ENCODE measurements at regions not wholly inside any gene's neighbourhood (a gene's known extent, or its start where the extent isn't known, plus 50 kb on each side); places are given as distances from the start of the nearest gene placed in this dataset.

DNA sequence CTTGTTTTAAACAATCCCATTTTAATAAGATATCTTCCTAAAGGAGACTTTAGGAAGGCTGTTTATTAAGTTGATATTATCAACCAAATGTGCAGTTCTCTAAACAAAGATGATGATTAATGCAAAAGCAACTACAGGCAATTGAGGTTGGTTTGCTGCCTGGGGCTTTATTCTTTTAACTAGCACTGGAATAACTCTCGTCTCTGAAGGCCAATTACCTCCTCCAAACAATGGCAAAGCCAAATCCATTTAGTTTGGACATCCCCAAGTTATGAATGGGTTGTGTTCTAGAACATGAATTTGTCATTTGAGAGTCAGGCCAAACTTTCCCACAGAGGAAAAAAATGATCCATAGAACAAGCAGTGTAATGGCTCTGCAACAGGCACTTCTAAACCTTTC is 114.1 kb downstream of the SLC16A9 start:
- Histone ChIP-seq H3K27me3 (ENCODE audit: control insufficient read depth in 2 of 2, insufficient read depth in 2 of 2, low read length in 2 of 2) (no peaks in the 10 kb centered on the region), H3K9me3 (replicated peaks; ENCODE audit: control insufficient read depth, insufficient read depth, low read depth, low read length) (no peaks in the 10 kb centered on the region), H3K4me3 (no peak overlapping the region), H3K79me2 (ENCODE audit: control insufficient read depth, insufficient read depth, low read length) (no peaks in the 10 kb centered on the region), H3K9me1 (ENCODE audit: control insufficient read depth, insufficient read depth, low read length) (no peaks in the 10 kb centered on the region), H2AFZ (ENCODE audit: low read depth, low read length) (no peak overlapping the region), H3K4me1 (replicated peaks in 1 of 2; ENCODE audit: control insufficient read depth in 2 of 2, insufficient read depth in 2 of 2, low read length in 2 of 2) (no peaks in the 10 kb centered on the region), H3K36me3 (ENCODE audit: control insufficient read depth, insufficient read depth, low read length) (no peaks in the 10 kb centered on the region), H3K9ac (ENCODE audit: insufficient read depth in 1 of 2, low read depth in 2 of 2, low read length in 2 of 2) (no peak overlapping the region), H3K27ac (ENCODE audit: extremely low read depth, low read depth, low read length) (no peak overlapping the region), H3K4me2 (ENCODE audit: insufficient read depth, low read length) (no peak overlapping the region), H4K20me1 (replicated peaks; ENCODE audit: control insufficient read depth, insufficient read depth, low read length) (no peaks in the 10 kb centered on the region; the same call in 1 of the 2 replicates)
- POLR2A ChIA-PET = no interaction called here
- CTCF ChIA-PET (ENCODE audit: low intra/inter-chr PET ratio) = no interaction called here
- FAIRE-seq = no peak
- DNase-seq (ENCODE audit: extremely low read depth in 1 of 4, low spot score in 3 of 4) = no peak
- no peak for ATAC-seq
- no TSS peak for BruUV-seq (replicated peaks)
- intact Hi-C loops (cut with micrococcal nuclease) (no loop called here), in situ Hi-C loops (cut with MboI) (no loop called here)
- WGBS (ENCODE audit: insufficient coverage, low coverage, missing lambda C conversion rate) = 0% methylated on average over 1 of the region's 1 CpG
- no peak for TF ChIP-seq ATF1 (CRISPR knock-in tag; IDR thresholded peaks at IDR 0.05)
- no peak for TF ChIP-seq ATF1 (tag; IDR thresholded peaks at IDR 0.05)
- TF ChIP-seq BDP1 (IDR thresholded peaks at IDR 0.05; ENCODE audit: insufficient read depth, insufficient read length) = no peak
- TF ChIP-seq CEBPG (CRISPR knock-in tag; IDR thresholded peaks at IDR 0.05) = no peak
- TF ChIP-seq CEBPG (tag; conservative IDR thresholded peaks at IDR 0.05 in 1 of 2, IDR thresholded peaks at IDR 0.05 in 1 of 2) = no peak
- no peak for TF ChIP-seq ETV5 (CRISPR knock-in tag; IDR thresholded peaks at IDR 0.05; ENCODE audit: low read depth)
- TF ChIP-seq SLC30A9 (CRISPR knock-in tag; IDR thresholded peaks at IDR 0.05) = no peak

DNA sequence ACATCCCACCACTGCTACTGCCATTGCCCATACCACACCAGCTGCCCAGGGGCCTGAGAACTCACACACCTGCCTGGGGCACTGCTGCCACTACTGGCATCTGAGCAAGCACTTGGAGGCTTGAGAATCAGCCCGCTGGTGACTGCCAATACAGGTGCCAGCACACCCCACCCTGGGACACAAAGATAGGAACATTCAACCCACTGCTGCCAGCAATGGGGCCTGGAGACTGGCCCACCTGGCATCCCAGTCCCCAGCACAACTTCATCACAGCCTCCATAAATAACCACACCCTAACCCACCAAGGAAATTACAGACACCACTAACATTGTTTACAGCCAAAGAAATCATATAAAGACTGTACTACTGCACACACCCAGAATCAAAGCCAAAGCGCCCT is 115.9 kb downstream of the SLC16A9 start:
- H3K79me2 ChIP-seq (ENCODE audit: control insufficient read depth, insufficient read depth, low read length) = no peaks in the 10 kb centered on the region
- WGBS (ENCODE audit: insufficient coverage, low coverage, missing lambda C conversion rate) = 0% methylated on average over 2 of the region's 2 CpGs
- H3K4me3 ChIP-seq = no peak overlapping the region
- no peaks in the 10 kb centered on the region for H3K9me3 ChIP-seq (replicated peaks; ENCODE audit: control insufficient read depth, insufficient read depth, low read depth, low read length)
- ATAC-seq = no peak
- no peaks in the 10 kb centered on the region; the same call in 1 of the 2 replicates for H4K20me1 ChIP-seq (replicated peaks; ENCODE audit: control insufficient read depth, insufficient read depth, low read length)
- no peak for DNase-seq (ENCODE audit: extremely low read depth in 1 of 4, low spot score in 3 of 4)
- no peak overlapping the region for H3K4me2 ChIP-seq (ENCODE audit: insufficient read depth, low read length)
- ChIA-PET POLR2A (no interaction called here), CTCF (ENCODE audit: low intra/inter-chr PET ratio) (no interaction called here)
- no peaks in the 10 kb centered on the region for H3K9me1 ChIP-seq (ENCODE audit: control insufficient read depth, insufficient read depth, low read length)
- H3K9ac ChIP-seq (ENCODE audit: insufficient read depth in 1 of 2, low read depth in 2 of 2, low read length in 2 of 2) = no peak overlapping the region
- no peak for TF ChIP-seq HDAC1 (IDR thresholded peaks at IDR 0.05)
- TF ChIP-seq, protein P1, sequence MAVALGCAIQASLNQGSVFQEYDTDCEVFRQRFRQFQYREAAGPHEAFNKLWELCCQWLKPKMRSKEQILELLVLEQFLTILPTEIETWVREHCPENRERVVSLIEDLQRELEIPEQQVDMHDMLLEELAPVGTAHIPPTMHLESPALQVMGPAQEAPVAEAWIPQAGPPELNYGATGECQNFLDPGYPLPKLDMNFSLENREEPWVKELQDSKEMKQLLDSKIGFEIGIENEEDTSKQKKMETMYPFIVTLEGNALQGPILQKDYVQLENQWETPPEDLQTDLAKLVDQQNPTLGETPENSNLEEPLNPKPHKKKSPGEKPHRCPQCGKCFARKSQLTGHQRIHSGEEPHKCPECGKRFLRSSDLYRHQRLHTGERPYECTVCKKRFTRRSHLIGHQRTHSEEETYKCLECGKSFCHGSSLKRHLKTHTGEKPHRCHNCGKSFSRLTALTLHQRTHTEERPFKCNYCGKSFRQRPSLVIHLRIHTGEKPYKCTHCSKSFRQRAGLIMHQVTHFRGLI (CRISPR knock-in tag; IDR thresholded peaks at IDR 0.05) = no peak
- no TSS peak for BruUV-seq (replicated peaks)
- intact Hi-C loops (cut with micrococcal nuclease) = no loop called here
- in situ Hi-C loops (cut with MboI) = no loop called here
- FAIRE-seq = no peak
- H3K36me3 ChIP-seq (ENCODE audit: control insufficient read depth, insufficient read depth, low read length) = no peaks in the 10 kb centered on the region
- no peak overlapping the region for H2AFZ ChIP-seq (ENCODE audit: low read depth, low read length)
- no peak overlapping the region for H3K27ac ChIP-seq (ENCODE audit: extremely low read depth, low read depth, low read length)
- no peaks in the 10 kb centered on the region for H3K4me1 ChIP-seq (replicated peaks in 1 of 2; ENCODE audit: control insufficient read depth in 2 of 2, insufficient read depth in 2 of 2, low read length in 2 of 2)
- H3K27me3 ChIP-seq (ENCODE audit: control insufficient read depth in 2 of 2, insufficient read depth in 2 of 2, low read length in 2 of 2) = no peaks in the 10 kb centered on the region
